ENCODE measurements at regions not wholly inside any gene's neighbourhood (a gene's known extent, or its start where the extent isn't known, plus 50 kb on each side); places are given as distances from the start of the nearest gene placed in this dataset.

- no peak for DNase-seq
Observed at GRCh38 chr4:35102066-35102465, 1142.2 kb downstream of the ARAP2 start.

- DNase-seq = no peak
Observed at GRCh38 chr4:35105486-35105885, 1138.8 kb downstream of the ARAP2 start.

- no peak for DNase-seq
Observed at GRCh38 chr4:35106091-35106734, 1138.1 kb downstream of the ARAP2 start.

- DNase-seq = peak; percentile 2 to 45
Observed at GRCh38 chr4:35124106-35124505, 1120.2 kb downstream of the ARAP2 start.

GRCh38 chr4:35125995-35126712 lies 1118.2 kb downstream of the ARAP2 start:
- no peak for DNase-seq

- DNase-seq = no peak
Observed at GRCh38 chr4:35138449-35138848, 1105.9 kb downstream of the ARAP2 start.

GRCh38 chr4:35147761-35148160 lies 1096.6 kb downstream of the ARAP2 start:
- DNase-seq = no peak

GRCh38 chr4:35151816-35152572 lies 1092.3 kb downstream of the ARAP2 start:
- peak in 1 of 2 experiments; percentile 32 for DNase-seq

GRCh38 chr4:35163168-35163567 lies 1081.1 kb downstream of the ARAP2 start:
- no peak for DNase-seq

- no peak for DNase-seq
Observed at GRCh38 chr4:35164063-35164462, 1080.3 kb downstream of the ARAP2 start.

GRCh38 chr4:35166466-35166865 lies 1077.8 kb downstream of the ARAP2 start:
- no peak for DNase-seq

- no peak for DNase-seq
Observed at GRCh38 chr4:35167385-35167784, 1076.9 kb downstream of the ARAP2 start.

- DNase-seq = no peak
Observed at GRCh38 chr4:35175487-35175886, 1068.8 kb downstream of the ARAP2 start.

GRCh38 chr4:35175894-35176293 lies 1068.4 kb downstream of the ARAP2 start:
- no peak for DNase-seq

GRCh38 chr4:35182451-35182850 lies 1061.9 kb downstream of the ARAP2 start:
- DNase-seq = no peak

- DNase-seq = no peak
Observed at GRCh38 chr4:35189988-35190613, 1054.2 kb downstream of the ARAP2 start.

GRCh38 chr4:35201403-35201802 lies 1042.9 kb downstream of the ARAP2 start:
- DNase-seq = no peak

- DNase-seq = no peak
Observed at GRCh38 chr4:35216636-35217035, 1027.7 kb downstream of the ARAP2 start.

- no peak for DNase-seq
Observed at GRCh38 chr4:35217331-35217730, 1027.0 kb downstream of the ARAP2 start.

GRCh38 chr4:35228313-35228712 lies 1016.0 kb downstream of the ARAP2 start:
- no peak for DNase-seq

GRCh38 chr4:35229021-35229420 lies 1015.3 kb downstream of the ARAP2 start:
- DNase-seq = no peak

GRCh38 chr4:35237924-35238323 lies 1006.4 kb downstream of the ARAP2 start:
- no peak for DNase-seq

GRCh38 chr4:35238793-35239192 lies 1005.5 kb downstream of the ARAP2 start:
- no peak for DNase-seq
